ENCODE measurements at regions not wholly inside any gene's neighbourhood (a gene's known extent, or its start where the extent isn't known, plus 50 kb on each side); places are given as distances from the start of the nearest gene placed in this dataset.

DNA sequence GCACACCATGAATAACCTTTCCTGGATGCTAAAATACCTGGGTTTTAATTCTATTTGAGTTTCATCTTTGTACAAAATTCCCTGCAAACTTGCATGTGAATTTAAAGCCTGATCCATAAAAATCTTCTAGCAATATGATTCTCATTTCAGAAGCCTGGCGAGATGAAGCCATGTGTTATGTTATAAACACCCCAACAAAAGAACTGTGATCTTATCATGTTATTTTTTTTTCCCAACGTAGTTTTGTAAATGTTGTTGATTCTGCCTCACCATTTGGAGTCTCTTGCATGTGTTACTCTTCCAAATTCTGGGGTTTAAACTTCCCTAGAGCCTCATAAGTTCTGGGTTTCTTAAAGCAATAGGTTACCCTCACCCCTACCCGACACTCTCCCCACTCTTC lies 428.1 kb upstream of the DPH6 start:
- TF ChIP-seq CTCF (IDR thresholded peaks at IDR 0.05; ENCODE audit: low read depth, low read length), result no peak
- no peak overlapping the region for H3K4me3 ChIP-seq (ENCODE audit: low read depth, low read length)

GRCh38 chr15:35975941-35976340 lies 430.0 kb upstream of the DPH6 start:
- no peak overlapping the region for H3K4me3 ChIP-seq (ENCODE audit: low read depth, low read length)
- TF ChIP-seq CTCF (IDR thresholded peaks at IDR 0.05; ENCODE audit: low read depth, low read length), result no peak

DNA sequence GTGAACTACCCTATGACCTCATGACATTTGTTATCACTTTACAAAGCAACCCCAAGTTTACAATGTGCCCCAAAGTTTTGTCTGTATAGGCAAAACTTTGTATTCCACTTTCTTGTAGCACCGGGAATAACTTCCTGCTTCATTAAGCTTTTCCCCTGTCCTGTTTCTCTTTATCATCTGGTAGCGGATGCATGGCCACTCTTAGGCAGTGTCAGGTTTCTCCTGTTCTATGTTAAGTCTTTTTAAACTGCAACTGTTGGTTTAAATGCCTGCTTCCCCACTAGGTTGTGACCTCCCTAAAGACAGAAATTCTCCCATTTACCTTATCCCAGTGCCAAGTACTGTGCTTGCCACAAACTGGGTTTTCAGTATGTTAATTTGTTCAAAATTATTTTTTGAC lies 433.6 kb upstream of the DPH6 start:
- no peak for TF ChIP-seq CTCF (IDR thresholded peaks at IDR 0.05; ENCODE audit: low read depth, low read length)
- H3K4me3 ChIP-seq (ENCODE audit: low read depth, low read length), result no peak overlapping the region

GRCh38 chr15:35980719-35981118 lies 434.8 kb upstream of the DPH6 start:
- no peak overlapping the region for H3K4me3 ChIP-seq (ENCODE audit: low read depth, low read length)
- TF ChIP-seq CTCF (IDR thresholded peaks at IDR 0.05; ENCODE audit: low read depth, low read length), result no peak

GRCh38 chr15:35986191-35986721 lies 440.3 kb upstream of the DPH6 start:
- no peak for TF ChIP-seq CTCF (IDR thresholded peaks at IDR 0.05; ENCODE audit: low read depth, low read length)
- H3K4me3 ChIP-seq (ENCODE audit: low read depth, low read length), result no peak overlapping the region

DNA sequence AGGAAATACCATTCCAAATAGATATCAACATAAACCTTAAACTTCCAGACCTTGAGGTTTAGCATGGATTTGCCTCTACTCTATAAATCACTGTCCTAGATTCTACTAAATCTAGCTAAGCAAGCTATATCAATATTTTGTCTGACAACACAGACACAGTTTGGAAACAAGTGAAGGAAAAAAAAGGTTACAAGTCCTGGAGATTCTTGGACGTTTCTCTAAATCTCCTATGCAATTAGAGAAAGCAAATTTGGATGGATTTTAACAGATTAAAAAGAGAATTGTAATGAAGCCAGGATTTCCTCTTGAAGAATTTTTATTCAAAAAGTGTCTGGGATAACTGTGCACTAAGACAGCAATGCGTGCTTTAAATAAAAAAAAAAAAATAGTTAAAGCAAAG lies 441.1 kb upstream of the DPH6 start:
- no peak overlapping the region for H3K4me3 ChIP-seq (ENCODE audit: low read depth, low read length)
- no peak for TF ChIP-seq CTCF (IDR thresholded peaks at IDR 0.05; ENCODE audit: low read depth, low read length)

GRCh38 chr15:35991386-35991785 lies 445.4 kb upstream of the DPH6 start:
- H3K4me3 ChIP-seq (ENCODE audit: low read depth, low read length), result no peak overlapping the region
- TF ChIP-seq CTCF (IDR thresholded peaks at IDR 0.05; ENCODE audit: low read depth, low read length), result no peak

Measured in WI38 (cell line).